ENCODE measurements at regions not wholly inside any gene's neighbourhood (a gene's known extent, or its start where the extent isn't known, plus 50 kb on each side); places are given as distances from the start of the nearest gene placed in this dataset.

GRCh38 chr6:150456466-150456865 lies 87.7 kb downstream of the IYD start:
- TF ChIP-seq, protein P1, sequence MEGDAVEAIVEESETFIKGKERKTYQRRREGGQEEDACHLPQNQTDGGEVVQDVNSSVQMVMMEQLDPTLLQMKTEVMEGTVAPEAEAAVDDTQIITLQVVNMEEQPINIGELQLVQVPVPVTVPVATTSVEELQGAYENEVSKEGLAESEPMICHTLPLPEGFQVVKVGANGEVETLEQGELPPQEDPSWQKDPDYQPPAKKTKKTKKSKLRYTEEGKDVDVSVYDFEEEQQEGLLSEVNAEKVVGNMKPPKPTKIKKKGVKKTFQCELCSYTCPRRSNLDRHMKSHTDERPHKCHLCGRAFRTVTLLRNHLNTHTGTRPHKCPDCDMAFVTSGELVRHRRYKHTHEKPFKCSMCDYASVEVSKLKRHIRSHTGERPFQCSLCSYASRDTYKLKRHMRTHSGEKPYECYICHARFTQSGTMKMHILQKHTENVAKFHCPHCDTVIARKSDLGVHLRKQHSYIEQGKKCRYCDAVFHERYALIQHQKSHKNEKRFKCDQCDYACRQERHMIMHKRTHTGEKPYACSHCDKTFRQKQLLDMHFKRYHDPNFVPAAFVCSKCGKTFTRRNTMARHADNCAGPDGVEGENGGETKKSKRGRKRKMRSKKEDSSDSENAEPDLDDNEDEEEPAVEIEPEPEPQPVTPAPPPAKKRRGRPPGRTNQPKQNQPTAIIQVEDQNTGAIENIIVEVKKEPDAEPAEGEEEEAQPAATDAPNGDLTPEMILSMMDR (IDR thresholded peaks at IDR 0.05): no peak
- TF ChIP-seq POLR2A (IDR thresholded peaks at IDR 0.05): no peak
- TF ChIP-seq POLR2AphosphoS5 (IDR thresholded peaks at IDR 0.05; ENCODE audit: insufficient read depth in 1 of 2, low read depth in 1 of 2): no peak
